Spleen (tissue), 11 donors: ENCODE measurements at regions not wholly inside any gene's neighbourhood (a gene's known extent, or its start where the extent isn't known, plus 50 kb on each side); places are given as distances from the start of the nearest gene placed in this dataset.

Experiments used
- DNase-seq: peaks from one replicate; pipeline ENCODE4 v3.0.0-alpha.2; 2020
- H3K27ac ChIP-seq, 8 donors: fragments of 200-600 bp; sonication (generic) in 7 of 8; 1 replicate in 4 of 8; 2 replicates in 4 of 8; pipeline versions ENCODE4 v1.5.0 to v1.8.0; 2016 to 2021; ENCODE audit warnings: inconsistent platforms in 4 of 8, mild to moderate bottlenecking in 4 of 8, moderate library complexity in 1 of 8
- H3K27me3 ChIP-seq, 7 donors: fragments of 200-600 bp; sonication (generic) in 6 of 7; replicated peaks in 1 of 7; 1 replicate in 4 of 7; 2 replicates in 3 of 7; pipeline versions ENCODE4 v1.5.0 to v1.8.0; 2016 to 2021; ENCODE audit warnings: inconsistent platforms in 3 of 7, mild to moderate bottlenecking in 1 of 7
- H3K36me3 ChIP-seq, 6 donors: fragments of 200-600 bp; sonication (generic) in 5 of 6; 1 replicate in 4 of 6; 2 replicates in 2 of 6; pipeline versions ENCODE4 v1.5.0 to v1.8.0; 2016 to 2021; ENCODE audit warnings: inconsistent platforms in 2 of 6
- H3K4me1 ChIP-seq, 6 donors: fragments of 200-600 bp; sonication (generic) in 5 of 6; 1 replicate in 3 of 6; 2 replicates in 3 of 6; pipeline versions ENCODE4 v1.5.0 to v1.8.0; 2016 to 2021; ENCODE audit warnings: inconsistent platforms in 3 of 6
- H3K4me3 ChIP-seq, 8 donors: fragments of 200-600 bp; sonication (generic) in 7 of 8; 1 replicate in 4 of 8; 2 replicates in 4 of 8; pipeline versions ENCODE4 v1.5.0 to v1.8.0; 2016 to 2021; ENCODE audit warnings: inconsistent platforms in 4 of 8, mild to moderate bottlenecking in 4 of 8, moderate library complexity in 2 of 8
- H3K9me3 ChIP-seq, 8 donors: fragments of 200-600 bp; sonication (generic) in 7 of 8; 1 replicate in 4 of 8; 2 replicates in 4 of 8; pipeline versions ENCODE4 v1.5.0 to v1.8.0; 2016 to 2021; ENCODE audit warnings: inconsistent platforms in 4 of 8
- POLR2A ChIP-seq, 3 donors: fragments of 450-650 bp; IDR thresholded peaks; one replicate each; pipeline ENCODE4 v1.5.1; 2017; ENCODE audit warnings: antibody characterized with exemption in 3 of 3, mild to moderate bottlenecking in 1 of 3
- POLR2AphosphoS5 ChIP-seq, 3 donors: sonication (generic); formaldehyde crosslinking; IDR thresholded peaks; one replicate each; pipeline ENCODE4 v1.5.1; 2017; ENCODE audit warnings: antibody characterized with exemption in 3 of 3
- WGBS, 5 donors: extraction: QIAGEN DNeasy Blood & Tissue Kit in 3 of 5; methylation state at CpG; one replicate each; pipeline versions ENCODE4 v1.1.5 to v1.1.7; 2013 to 2018; 5-methylcytosine and 5-hydroxymethylcytosine counted together
- intact Hi-C: fragments of 100-400 bp; cut with DNase I; formaldehyde crosslinking; loops from one replicate; pipeline ENCODE4 v1.15.0; 2023; ENCODE audit warnings: low total_unique reads
- TF ChIP-seq, protein P1 (sequence below), 11 experiments: fragments of 200-600 bp in 7 of 11; fragments of 450-650 bp in 4 of 11; sonication (generic) in 4 of 11; IDR thresholded peaks in 8 of 11; conservative IDR thresholded peaks in 3 of 11; 1 replicate in 7 of 11; 2 replicates in 4 of 11; pipeline versions ENCODE4 v1.4.0 to v1.8.0; 2016 to 2021; ENCODE audit warnings: antibody characterized with exemption in 11 of 11, inconsistent platforms in 4 of 11, mild to moderate bottlenecking in 1 of 11
- donor health status: healthy with polysubstance abuse.
- donor health status: DM: no; HTN: no; CAD: no; lungs with moderate emphysema.
- donor health status: DM: no; HTN: no; CAD: no.
- donor health status: Bipolar disorder and iron deficiency.
- donor health status: healthy.
- donor health status: DM: no; HTN: no; CAD: no.
- donor health status: DM: yes; HTN: yes; CAD: no.

DNA sequence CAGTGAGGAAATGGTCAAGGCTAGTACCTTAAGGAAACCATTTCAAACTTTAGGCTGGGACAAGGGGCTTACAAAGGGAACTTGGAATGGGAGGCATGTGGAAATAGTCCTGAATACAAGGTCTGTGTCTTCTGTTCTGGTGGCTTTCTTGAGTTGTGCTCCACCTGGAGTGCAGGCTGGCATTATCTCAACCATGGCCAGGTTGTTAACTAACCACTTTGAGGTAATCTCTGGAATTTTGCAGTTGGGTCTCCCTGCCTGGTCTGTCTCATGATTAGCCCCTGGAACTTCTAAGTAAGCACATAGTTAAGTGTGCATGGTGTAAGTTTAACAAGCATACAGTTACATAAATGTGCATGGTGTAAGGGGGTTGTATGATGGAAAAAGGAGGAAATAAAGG is 77.5 kb downstream of the PCDH18 start:
- intact Hi-C loops: no loop called here
- H3K27ac ChIP-seq: no peak overlapping the region

DNA sequence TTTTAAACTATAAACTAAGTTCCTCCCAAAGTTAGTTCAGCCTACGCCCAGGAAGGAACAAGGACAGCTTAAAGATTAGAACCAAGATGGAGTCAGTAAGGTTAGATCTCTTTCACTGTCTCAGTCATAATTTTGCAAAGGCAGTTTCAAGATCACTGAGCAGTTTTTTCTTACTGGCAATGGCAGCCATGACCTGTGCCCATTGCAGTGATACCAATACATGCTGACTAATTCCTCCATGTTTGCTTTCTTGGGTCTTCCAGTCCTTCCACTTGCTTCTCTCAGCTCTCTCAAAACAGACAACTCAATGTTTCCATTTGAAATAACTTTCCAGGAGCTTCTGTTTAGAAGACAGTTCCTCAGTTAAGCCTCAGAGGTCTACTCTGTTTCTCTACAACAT is 79.5 kb downstream of the PCDH18 start:
- Histone ChIP-seq H3K4me1 (no peaks in the 10 kb centered on the region), H3K27me3 (no peaks in the 10 kb centered on the region), H3K4me3 (no peak overlapping the region), H3K27ac (no peak overlapping the region), H3K36me3 (no peaks in the 10 kb centered on the region), H3K9me3 (peaks cover 0 to 6% (median 0%) of the 10 kb centered on the region in 8 donors)
- intact Hi-C loops: no loop called here
- 75 to 100% (median 81%) methylated on average over 1 of the region's 1 CpG for WGBS, 5 donors
- TF ChIP-seq POLR2AphosphoS5 (IDR thresholded peaks at IDR 0.05): no peak
- TF ChIP-seq, protein P1, sequence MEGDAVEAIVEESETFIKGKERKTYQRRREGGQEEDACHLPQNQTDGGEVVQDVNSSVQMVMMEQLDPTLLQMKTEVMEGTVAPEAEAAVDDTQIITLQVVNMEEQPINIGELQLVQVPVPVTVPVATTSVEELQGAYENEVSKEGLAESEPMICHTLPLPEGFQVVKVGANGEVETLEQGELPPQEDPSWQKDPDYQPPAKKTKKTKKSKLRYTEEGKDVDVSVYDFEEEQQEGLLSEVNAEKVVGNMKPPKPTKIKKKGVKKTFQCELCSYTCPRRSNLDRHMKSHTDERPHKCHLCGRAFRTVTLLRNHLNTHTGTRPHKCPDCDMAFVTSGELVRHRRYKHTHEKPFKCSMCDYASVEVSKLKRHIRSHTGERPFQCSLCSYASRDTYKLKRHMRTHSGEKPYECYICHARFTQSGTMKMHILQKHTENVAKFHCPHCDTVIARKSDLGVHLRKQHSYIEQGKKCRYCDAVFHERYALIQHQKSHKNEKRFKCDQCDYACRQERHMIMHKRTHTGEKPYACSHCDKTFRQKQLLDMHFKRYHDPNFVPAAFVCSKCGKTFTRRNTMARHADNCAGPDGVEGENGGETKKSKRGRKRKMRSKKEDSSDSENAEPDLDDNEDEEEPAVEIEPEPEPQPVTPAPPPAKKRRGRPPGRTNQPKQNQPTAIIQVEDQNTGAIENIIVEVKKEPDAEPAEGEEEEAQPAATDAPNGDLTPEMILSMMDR (IDR thresholded peaks at IDR 0.05 in 8 of 11, conservative IDR thresholded peaks at IDR 0.05 in 3 of 11): no peak
- no peak for DNase-seq

More for the DNA sequence above, 77.5 kb downstream of the PCDH18 start:
- Histone ChIP-seq H3K36me3 (no peaks in the 10 kb centered on the region), H3K27me3 (no peaks in the 10 kb centered on the region), H3K4me3 (no peak overlapping the region), H3K9me3 (peaks cover 0 to 6% (median 0%) of the 10 kb centered on the region in 8 donors), H3K4me1 (no peaks in the 10 kb centered on the region)
- TF ChIP-seq, protein P1 (IDR thresholded peaks at IDR 0.05 in 8 of 11, conservative IDR thresholded peaks at IDR 0.05 in 3 of 11): no peak
- TF ChIP-seq POLR2A (IDR thresholded peaks at IDR 0.05): no peak
- no peak for TF ChIP-seq POLR2AphosphoS5 (IDR thresholded peaks at IDR 0.05)
- DNase-seq: no peak

DNA sequence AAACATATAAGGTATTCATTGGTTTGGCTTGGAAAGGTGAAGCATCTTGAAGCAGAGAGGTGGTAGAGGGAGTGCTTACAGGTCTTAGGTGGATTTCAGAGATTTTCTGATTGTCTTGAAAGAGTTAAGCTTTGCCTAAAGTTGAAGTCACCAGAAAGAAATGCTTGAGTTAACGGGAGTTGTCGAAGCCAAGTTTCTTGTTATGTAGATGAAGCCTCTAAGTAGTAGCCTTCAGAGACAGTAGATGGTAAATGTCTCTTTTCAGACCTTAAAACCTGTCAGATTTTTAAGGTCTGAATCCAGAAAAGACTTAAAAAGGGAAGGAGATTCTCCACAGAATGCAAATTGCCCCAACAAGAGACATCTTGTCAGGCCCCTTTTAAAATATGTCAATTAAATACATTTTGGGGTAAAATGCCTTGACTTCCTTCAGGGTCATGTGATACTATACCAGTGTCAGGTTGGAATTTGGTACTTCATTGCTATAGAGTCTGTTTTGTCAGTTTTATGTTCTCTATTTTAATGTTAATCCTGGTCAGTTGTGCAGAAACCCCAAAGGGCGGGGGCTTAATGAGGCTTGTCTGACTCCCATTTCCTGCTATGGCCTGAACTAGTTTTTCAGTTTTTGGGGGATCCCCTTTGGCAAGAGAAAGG is 81.0 kb downstream of the PCDH18 start:
- H3K27ac ChIP-seq: no peak overlapping the region
- H3K36me3 ChIP-seq: no peaks in the 10 kb centered on the region
- H3K4me3 ChIP-seq: no peak overlapping the region
- H3K9me3 ChIP-seq: peaks cover 0 to 6% (median 0%) of the 10 kb centered on the region in 8 donors
- intact Hi-C loops: no loop called here
- WGBS, 5 donors: 57 to 73% (median 59%) methylated on average over 3 of the region's 3 CpGs
- no peaks in the 10 kb centered on the region for H3K4me1 ChIP-seq
- DNase-seq: no peak
- no peaks in the 10 kb centered on the region for H3K27me3 ChIP-seq
- TF ChIP-seq, protein P1 (IDR thresholded peaks at IDR 0.05 in 8 of 11, conservative IDR thresholded peaks at IDR 0.05 in 3 of 11): no peak
- TF ChIP-seq POLR2AphosphoS5 (IDR thresholded peaks at IDR 0.05): no peak
- TF ChIP-seq POLR2A (IDR thresholded peaks at IDR 0.05): no peak

DNA sequence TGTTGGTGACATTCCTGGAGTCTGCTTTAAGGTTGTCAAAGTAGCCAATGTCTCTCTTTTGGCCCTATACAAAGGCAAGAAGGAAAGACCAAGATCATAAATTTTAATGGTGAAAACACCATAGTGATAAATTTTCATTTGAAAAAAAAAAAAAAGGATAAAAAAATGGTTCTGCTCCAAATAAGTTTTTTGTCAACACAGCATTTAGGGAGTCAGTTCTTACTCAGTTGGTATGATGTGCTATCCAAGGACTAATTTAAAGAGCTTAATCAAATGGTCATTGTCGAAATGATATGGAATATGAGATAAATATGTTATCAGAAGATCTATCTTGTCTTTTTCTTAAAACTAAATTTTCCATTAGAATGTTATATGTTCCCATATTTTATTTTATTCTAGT is 83.9 kb downstream of the PCDH18 start:
- no peak for DNase-seq
- WGBS, 5 donors: 61 to 86% (median 73%) methylated on average over 1 of the region's 1 CpG
- intact Hi-C loops: no loop called here
- no peaks in the 10 kb centered on the region for H3K4me1 ChIP-seq
- H3K4me3 ChIP-seq: no peak overlapping the region
- TF ChIP-seq, protein P1 (IDR thresholded peaks at IDR 0.05 in 8 of 11, conservative IDR thresholded peaks at IDR 0.05 in 3 of 11): no peak
- no peak for TF ChIP-seq POLR2A (IDR thresholded peaks at IDR 0.05)
- no peak for TF ChIP-seq POLR2AphosphoS5 (IDR thresholded peaks at IDR 0.05)
- H3K27me3 ChIP-seq: no peaks in the 10 kb centered on the region
- no peak overlapping the region for H3K27ac ChIP-seq
- no peaks in the 10 kb centered on the region for H3K36me3 ChIP-seq
- H3K9me3 ChIP-seq: peaks cover 0 to 6% (median 0%) of the 10 kb centered on the region in 8 donors
